ENCODE measurements at regions not wholly inside any gene's neighbourhood (a gene's known extent, or its start where the extent isn't known, plus 50 kb on each side); places are given as distances from the start of the nearest gene placed in this dataset.
"Not testable (repeated sequence)": the region's sequence is repeated elsewhere in the genome, so short reads cannot be mapped to it uniquely, and the experiment has no call there.

DNA sequence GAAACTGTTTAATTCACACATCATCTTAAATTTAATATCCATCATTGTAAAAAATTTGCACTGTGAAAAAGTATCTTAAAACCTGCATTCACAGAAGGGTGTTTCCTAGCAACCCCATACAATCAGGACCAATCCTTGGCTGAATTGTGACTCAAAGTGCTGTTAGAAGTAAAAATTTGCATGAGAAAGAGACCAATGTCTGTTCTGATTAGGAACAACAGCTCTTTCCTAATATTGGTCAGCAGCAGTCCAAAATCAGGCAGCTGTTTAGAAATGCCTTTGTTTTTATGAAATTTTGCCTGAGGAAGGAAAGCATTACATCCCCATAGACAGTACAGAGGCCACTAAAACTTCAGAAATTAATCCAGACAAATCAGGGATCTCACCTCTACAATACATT lies 987.0 kb downstream of the HACE1 start:
- ATAC-seq, result no peak

DNA sequence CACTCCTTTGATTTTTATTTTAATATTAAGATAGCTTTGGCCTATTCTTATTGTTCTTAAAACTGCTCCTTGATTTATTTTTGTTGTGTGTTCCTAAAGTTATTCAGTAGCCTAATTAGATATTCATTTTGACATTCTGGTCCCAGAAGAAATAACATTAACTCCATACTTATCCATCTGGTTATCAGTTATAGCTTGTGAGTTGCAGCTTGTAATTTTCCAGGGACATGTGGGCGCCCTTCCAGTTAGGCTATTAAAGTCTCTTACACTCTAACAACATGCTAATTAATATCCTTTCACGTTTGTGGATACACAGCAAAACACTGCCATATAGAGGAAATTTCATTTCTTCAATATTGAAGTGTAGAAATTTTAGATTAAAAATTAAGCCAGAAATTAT lies 987.5 kb downstream of the HACE1 start:
- ATAC-seq, result no peak

DNA sequence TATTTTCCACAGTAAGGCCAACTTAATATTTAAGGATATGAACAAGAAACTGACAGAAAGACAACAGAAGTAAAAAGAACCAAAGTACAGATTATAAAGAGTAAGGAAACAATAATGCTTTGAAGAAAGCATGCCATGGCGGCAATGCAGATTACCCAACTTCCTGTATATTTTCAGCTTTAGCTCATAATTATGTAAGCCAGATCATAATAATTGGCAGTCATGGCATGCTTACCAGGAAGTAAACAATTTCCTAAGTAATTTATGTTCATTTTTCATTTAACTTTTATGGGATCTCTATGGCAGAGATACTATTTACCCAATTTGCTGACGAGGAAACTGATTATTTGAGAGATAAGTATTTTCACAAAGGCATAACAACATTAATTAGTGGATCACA lies 988.7 kb downstream of the HACE1 start:
- no peak for ATAC-seq

DNA sequence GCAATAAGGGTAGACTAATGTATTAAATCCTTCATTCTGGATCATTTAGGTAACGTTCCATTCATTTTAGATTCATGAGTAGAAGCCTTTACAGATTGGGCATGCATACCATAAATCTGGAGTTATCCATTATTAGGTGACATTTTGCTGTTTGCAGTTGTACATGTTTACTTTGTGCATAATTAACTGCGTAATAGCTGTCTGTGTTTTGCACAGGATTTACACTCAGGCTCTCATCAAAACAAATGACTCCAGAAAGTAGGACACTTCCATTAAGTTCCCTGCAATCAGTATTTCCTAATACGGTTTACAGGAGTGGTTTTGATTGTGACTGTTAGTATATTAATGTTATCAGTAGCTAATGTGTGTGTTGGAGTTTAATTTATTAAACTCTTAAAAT lies 997.4 kb downstream of the HACE1 start:
- no peak for ATAC-seq

DNA sequence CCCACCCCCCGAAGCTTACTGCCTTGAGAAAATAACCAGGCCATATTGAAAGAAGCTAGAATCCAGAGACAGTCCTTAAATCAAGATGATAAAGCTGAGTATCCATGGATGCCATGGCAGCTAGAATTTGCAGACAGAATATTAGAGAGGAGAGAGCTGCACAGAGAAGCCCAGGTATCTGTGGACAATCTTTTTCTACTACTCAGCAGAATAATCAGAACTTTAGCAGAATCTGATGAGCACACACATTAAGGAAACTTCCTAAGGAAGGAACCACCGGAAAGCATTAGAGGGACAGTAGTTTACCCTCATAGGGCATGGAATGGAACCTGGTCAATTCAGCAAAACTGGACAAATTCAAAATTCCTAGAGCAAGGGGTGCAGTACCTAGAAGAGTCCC lies 1001.7 kb downstream of the HACE1 start:
- no peak for ATAC-seq

DNA sequence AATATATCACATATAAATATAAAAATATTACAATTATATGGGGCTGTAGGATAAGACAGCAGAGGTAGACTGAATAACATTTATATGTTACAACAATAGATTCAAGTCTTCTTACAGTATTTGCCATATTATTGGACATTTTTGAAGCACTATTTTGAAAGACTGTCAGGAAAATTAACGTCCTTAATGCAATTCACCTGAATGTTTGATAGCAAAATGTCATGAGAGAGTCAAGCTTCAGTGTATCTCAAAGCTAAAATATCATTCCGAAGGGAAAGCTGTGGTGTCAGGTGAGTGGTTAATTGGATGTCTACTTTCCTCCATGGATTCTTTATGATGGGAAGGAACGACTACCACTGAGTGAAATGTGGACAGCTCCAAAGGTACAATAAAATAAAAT lies 1004.0 kb downstream of the HACE1 start:
- ATAC-seq, result no peak

DNA sequence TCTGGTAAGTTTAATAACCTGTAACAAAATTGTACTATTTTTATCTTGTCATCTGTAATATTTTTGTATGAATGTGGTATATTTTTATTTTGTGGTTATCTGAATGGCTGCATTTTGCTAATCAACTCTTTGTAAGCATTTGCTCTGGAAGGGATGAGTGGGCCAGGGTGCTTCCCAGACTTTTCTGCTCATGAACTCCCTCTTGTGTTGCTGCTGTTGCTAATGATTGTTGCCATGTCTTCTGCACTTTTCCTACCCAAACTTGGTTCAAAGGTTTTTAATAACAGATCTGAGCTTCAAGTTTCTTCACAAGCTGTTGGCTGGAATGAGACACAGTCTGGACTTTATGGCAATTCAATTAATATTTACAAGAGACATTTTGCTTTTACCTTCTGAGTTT lies 1005.7 kb downstream of the HACE1 start:
- no peak for ATAC-seq

DNA sequence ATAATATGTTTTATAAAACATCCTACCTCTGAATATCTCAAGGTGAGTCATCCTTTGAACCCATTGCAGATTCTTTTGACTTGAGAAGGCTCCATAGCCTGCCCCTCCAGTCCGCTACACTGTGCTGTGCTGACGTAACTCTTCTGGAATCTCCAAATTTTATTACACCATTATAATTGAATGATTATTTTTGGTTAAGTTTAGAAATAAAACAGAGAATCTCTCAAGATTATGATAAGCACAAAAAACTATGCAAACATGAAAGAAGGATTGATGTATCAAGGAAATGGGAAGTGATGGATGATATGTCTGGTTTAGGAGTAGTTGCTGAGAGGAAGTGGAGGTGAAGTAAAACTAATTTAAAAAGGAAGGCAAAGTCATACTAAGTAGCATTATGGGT lies 1021.3 kb downstream of the HACE1 start:
- ATAC-seq, result no peak

DNA sequence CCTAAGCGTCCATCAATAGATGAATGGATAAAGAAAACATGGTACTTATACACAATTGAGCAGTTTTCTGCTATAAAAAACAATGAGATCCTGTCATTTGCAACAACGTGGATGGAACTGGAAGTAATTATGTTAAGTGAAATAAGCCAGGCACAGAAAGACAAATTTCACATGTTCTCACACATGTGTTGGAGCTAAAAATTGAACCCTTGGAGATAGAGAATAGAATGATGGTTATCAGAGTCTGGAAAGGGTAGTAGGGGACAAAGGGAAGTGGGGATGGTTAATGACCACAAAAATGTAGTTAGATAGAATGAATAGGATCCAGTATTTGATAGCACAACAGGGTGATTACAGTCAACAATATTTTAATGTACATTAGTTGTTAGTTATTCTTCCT lies 1033.5 kb downstream of the HACE1 start:
- ATAC-seq, result no peak

DNA sequence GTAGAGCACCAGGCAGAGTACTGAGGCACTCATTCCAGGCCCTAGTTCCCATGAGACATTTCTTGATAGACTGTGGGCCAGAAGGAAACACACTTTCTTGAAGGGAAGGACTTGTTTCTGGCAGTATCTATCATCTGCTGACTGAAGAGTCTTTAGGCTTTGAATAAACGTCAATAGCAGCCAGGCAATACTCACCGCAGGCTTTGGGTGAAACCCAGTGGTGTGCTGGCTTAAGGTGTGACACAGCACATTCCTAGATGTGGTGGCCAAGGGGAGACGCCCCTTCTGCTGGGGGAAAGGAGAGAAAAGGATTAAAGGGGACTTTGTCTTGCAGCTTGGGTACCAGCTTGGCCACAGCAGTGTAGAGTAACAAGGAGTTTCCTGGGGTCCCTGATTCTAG lies 1039.6 kb downstream of the HACE1 start:
- ATAC-seq, result no peak

DNA sequence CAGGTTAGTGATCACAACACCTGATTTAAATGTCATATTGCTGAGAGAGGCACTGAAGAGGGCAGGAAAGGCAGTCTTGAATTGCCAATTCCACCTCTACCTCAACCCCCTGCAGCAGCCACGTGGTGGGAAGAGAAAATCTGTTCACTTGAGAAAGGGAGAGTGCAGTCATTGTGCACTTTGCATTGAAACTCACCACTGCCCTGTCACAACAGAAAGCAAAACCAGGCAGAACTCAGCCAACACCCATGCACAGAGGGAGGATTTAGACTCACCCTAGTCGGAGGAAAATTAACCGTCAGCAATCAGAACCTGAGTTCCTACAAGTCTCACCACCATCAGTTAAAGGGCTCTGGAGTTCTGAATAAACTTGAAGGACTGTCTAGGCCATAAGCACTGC lies 1040.2 kb downstream of the HACE1 start:
- no peak for ATAC-seq

DNA sequence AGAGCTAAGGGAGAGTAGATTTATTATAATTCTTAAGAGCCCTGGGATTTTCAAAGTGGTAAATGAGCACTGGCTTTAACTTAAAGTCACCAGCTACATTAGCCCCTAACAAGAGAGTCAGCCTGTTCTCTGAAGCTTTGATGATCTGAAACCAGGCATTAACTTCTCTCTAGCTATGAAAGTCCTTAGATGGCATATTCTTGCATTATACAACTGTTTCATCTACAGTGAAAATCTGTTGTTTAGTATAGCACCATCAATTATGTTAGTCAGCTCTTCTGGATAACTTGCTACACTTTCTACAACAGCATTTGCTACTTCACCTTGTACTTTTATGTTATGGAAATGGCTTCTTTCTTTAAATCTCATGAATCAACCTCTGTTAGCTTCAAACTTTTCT lies 1046.7 kb downstream of the HACE1 start:
- no peak for ATAC-seq

DNA sequence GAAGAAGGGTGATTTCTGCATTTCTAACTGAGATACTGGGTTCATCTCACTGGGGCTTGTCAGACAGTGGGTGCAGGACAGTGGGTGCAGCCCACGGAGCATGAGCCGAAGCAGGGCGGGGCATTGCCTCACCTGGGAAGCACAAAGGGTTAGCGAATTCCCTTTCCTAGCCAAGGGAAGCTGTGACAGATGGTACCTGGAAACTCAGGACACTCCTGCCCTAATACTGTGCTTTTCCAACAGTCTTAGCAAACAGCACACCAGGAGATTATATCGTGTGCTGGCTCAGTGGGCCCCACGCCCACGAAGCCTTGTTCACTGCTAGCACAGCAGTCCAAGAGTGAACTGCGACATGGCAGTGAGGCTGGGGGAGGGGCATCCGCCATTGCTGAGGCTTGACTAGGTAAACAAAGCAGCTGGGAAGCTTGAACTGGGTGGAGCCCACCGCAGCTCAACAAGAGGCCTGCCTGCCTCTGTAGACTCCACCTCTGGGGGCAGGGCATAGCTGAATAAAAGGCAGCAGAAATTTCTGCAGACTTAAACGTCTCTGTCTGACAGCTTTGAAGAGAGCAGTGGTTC lies 1057.7 kb downstream of the HACE1 start:
- ATAC-seq, result not testable (repeated sequence)

DNA sequence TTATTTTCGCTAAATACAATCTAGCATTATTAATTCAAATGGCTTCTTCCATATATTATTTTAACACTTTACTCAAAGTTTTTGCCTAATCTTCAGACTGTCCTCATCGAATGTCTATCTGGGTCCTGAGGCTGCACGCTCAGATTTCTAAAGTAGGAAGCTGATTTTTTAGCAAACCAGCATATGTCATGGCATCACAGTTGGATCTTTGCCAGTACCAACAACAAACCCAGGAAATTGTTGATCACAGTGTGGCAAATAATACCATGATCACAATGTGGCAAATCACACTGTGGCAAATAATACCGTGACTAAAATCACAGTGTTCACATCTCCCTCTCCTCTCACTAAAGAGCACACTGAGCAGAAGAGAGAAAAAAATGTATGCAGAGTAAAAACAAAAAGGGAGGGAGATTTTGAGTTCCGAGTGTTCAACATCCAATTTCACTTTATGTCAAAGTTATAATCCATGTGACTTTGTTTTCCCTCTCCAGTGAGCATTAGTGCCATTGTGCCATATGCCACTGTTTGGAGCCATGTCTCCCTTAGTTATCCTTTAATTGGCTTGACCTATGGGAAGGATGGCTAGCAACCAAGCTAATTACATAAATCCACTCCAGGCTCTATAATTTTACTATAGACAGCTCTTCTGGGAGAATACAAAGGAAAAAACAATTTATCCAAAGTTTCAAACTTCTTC lies 1059.6 kb downstream of the HACE1 start:
- no peak for ATAC-seq

DNA sequence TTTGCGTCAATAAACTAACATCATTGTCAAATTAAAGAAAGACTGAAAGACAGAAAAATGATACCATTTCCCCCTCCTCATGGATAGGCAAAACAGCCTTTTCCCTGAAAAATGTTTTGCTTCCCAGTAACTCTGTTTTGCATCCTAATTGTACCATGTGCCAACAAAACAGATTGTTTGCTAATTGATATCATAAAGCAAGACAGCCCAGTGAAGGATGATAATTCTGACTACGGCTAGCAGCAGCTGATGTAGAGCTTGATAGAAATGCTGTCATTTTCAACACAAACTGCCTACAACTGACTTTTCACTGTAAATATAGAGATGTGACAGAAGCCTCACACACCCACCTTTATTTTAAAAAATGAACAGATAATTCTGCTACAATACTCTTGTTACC lies 1061.6 kb downstream of the HACE1 start:
- ATAC-seq, result no peak

DNA sequence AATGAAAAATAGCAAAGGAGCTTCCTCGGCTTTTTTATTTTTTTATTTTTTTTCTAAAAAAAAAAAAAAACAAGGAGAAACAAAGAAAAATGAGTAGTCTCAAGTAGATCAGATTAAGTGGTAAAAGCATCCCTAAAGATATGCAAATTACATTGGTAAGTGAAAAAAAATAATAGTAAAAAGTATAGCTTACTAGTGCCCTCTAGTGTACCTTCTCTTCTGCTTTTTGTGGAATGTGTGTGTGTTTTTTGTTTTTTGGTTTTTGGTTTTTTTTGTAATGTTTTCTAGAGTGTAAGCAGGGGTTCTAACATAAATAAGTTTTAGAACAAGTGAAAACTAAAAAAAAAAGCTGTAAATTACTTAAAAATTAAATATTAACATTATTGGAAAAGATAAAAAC lies 1062.0 kb downstream of the HACE1 start:
- ATAC-seq, result no peak

DNA sequence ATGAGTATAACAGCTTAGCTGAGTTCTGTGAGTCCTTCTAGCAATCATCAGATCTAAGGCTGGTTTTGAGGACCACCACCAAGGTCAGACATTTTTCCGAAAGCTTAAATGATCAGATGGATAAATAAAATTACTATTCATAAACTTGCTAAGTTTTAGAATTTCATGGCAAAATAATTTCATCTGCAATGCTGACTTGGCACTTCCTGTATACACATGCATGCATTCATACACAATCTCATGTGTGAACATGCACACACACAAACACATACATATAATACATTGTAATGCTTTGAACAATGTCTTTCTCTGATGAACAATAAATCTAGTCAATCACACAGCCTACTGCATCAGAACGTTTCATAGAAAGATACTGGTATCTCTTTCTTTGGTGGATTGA lies 1068.3 kb downstream of the HACE1 start:
- no peak for ATAC-seq

DNA sequence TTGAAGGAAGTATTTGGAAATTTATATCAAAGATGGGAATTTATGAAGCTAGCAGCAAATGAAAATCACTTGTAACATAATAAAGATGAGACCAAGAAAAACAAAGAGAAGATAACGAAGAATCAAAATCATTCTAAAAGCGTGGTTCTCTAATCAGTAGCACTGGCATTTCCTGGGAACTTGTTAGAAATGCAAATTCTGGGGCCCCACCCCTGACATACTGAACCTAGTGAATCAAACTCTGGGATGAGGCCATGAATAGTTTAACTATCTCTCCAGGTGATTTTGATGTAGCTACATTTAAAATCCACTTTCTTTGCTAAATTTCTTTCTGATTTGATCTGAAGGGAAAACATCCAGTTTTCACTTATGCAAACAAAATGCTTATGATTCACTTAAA lies 1075.6 kb downstream of the HACE1 start:
- no peak for ATAC-seq

DNA sequence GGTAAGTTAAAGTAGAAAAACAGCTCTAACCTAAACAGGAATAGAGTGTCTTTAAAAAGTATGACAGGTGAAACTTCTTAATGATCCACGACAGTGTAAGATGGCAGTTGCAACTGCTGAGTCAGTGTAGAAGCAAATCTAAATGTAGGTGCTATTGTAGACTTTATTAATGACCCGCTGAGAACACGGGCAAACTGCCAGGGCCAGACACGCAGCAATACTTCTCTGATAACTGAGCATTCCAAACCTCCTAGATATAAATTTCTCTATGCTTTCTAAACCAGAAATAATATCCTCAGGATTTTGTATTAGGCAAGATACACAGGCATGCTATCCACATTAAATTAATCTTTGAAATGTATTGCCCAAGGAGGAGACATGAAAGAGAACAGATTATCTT lies 1076.4 kb downstream of the HACE1 start:
- no peak for ATAC-seq

DNA sequence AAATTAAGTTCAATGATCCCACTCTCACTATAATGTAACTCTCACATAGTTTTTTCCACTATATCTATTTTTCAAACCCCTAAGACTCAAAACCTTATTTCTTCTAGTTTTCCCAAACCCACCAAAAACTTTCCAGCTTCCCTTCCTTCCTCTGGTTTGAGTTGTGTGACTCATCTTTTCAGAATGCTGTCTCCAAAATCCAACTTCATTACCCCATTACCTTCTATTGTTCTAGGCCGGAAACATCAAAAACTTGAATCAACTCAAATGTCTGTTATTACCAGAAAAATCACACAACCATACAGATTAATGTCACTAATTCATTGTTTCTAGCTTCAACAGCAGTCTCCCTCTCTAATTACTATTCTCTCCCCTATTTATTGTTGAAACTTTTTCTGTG lies 1090.3 kb downstream of the HACE1 start:
- ATAC-seq, result no peak

DNA sequence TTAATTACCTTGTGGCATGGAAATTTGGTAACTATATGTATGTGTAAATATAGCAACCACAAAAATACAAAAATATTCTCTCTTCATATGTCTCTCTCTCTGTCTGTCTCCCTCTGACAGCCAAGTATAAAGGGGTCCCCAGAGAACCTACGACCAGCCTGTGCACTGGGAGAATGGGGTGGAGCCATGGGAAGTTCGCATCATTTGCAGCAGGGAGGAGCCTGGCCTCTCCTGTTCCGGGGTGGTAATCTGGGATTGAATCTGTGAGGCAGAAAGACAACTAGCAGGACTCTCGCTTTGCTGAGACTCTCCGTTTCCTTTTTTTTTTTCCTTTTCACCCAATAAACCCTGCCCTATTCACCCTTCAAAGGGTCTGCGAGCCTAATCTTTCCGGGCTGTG lies 1109.1 kb downstream of the HACE1 start:
- ATAC-seq, result no peak

DNA sequence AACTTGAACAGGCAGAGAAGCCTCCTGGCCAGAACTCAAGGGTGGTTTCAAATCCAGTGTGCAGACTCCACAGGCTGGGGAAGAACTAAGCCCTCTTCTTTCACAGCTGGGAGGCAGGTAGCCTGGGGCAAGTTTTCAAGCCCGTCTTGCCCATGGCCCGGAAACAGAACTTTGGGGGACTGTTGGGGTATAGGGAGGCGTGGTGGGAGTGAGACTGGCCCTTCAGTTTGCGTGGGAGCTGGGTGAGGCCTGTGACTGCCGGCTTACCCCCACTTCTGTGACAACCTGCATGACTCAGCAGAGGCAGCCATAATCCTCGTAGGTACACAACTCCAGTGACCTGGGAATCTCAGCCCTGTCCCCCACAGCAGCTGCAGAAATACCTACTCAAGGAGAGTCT lies 1125.7 kb downstream of the HACE1 start:
- no peak for ATAC-seq

DNA sequence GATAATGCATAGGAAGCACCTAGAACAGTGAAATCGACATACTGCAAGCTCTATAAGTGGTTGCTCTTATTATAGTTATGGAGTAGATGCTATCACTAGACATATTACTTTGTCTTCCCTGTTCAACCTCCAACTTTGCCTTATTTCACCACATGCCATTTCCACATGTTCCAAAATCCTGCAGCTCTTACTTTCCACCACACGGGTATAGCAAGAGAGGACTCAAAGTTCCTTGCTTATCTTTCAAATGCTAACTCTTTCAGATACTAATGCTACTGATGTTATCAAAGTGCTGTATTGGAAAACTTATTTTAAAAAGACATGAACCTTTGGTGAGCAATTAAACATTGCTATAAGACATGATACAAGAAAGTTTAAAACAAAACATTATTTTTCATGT lies 1130.1 kb downstream of the HACE1 start:
- ATAC-seq, result no peak

DNA sequence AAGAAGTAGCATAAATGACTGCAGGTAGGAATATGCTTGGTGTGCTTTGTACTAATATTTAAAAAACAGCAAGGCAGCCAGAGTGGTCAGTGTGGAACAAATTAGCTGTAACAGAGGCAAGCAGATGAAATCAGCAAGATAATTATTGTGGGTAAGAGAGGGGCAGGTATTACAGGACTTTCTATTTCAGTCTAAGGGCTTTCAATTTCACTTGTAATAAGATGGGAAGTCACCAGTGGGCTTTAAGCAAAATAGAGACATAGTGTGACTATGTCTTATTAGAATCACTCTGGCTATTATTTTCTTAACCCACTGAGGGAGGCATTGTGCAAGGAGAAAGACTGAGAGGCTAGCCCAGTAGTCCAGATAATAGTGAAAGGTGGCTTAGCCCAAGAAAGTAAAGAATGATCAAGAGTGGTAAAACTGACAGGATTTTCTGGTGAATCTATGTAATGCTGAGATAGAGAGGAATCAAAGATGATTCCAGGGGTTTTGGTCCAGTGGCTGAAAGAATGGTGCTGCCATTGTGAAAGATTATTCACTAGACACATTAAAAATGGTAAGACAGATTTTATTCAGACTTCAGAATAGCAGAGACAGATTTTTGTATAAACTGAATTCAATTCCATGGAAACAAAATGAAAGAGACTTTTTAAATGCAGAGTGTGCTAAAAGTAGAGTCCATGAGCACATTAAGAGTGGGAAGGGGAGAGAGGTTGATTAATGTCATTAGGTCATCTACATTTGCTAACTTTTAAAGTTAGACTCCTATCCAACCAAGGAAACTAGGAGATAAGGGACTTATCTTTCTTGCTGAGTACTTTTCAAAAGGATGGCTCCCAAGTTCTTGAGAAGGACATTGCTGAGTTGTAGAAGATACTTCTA lies 1136.0 kb downstream of the HACE1 start:
- no peak for ATAC-seq

All from esophagus mucosa (tissue), 1 donor.